ENCODE measurements at regions not wholly inside any gene's neighbourhood (a gene's known extent, or its start where the extent isn't known, plus 50 kb on each side); places are given as distances from the start of the nearest gene placed in this dataset.

GRCh38 chr4:35124106-35124505, 1120.2 kb downstream of the ARAP2 start:
- no peak overlapping the region for H3K4me3 ChIP-seq (replicated peaks in 1 of 2; ENCODE audit: low read depth in 1 of 2, low read length in 2 of 2)
- H3K27ac ChIP-seq (ENCODE audit: low read depth, low read length) = no peak overlapping the region
- H3K4me2 ChIP-seq (ENCODE audit: low read length) = no peak overlapping the region
- ATAC-seq = no peak
- TF ChIP-seq REST (IDR thresholded peaks at IDR 0.05; ENCODE audit: low read depth) = no peak
- no peak for TF ChIP-seq SIN3A (IDR thresholded peaks at IDR 0.05; ENCODE audit: low read depth)
- no peak for TF ChIP-seq ZBTB33 (IDR thresholded peaks at IDR 0.05; ENCODE audit: extremely low read depth, insufficient replicate concordance, low read length)
- no peak for TF ChIP-seq YY1 (IDR thresholded peaks at IDR 0.05; ENCODE audit: extremely low read depth, insufficient replicate concordance, low read depth, low read length)
- TF ChIP-seq ZFX (IDR thresholded peaks at IDR 0.05) = no peak
- TF ChIP-seq JUND (IDR thresholded peaks at IDR 0.05) = no peak
- H3K79me2 ChIP-seq (ENCODE audit: insufficient read depth, low read length) = no peaks in the 10 kb centered on the region
- BruUV-seq (replicated peaks) = no TSS peak
- no peak for DNase-seq (ENCODE audit: low read depth, low spot score)
- H2AFZ ChIP-seq (ENCODE audit: low read depth, low read length, poor library complexity, severe bottlenecking) = no peak overlapping the region
- intact Hi-C loops (cut with micrococcal nuclease) = no loop called here
- no peak overlapping the region for H3K9ac ChIP-seq (ENCODE audit: low read length)
- no peaks in the 10 kb centered on the region for H3K4me1 ChIP-seq (ENCODE audit: control insufficient read depth in 1 of 2, insufficient read depth in 2 of 2, low read length in 2 of 2)
- ChIA-PET RAD21 (ENCODE audit: low non-redundant PET in 1 of 2, low total read pairs in 2 of 2, uncharacterized antibody in 2 of 2, unreplicated experiment in 2 of 2) (no interaction called here), CTCF (no interaction called here), POLR2A (no interaction called here)
- no peaks in the 10 kb centered on the region for H3K9me2 ChIP-seq (ENCODE audit: insufficient read depth)
- no peaks in the 10 kb centered on the region for H3K27me3 ChIP-seq (ENCODE audit: insufficient read depth, low read length)
- H4K20me1 ChIP-seq (ENCODE audit: insufficient read depth) = no peaks in the 10 kb centered on the region
- no peaks in the 10 kb centered on the region for H3K36me3 ChIP-seq (ENCODE audit: control insufficient read depth in 1 of 2, insufficient read depth in 2 of 2, low read length in 2 of 2)
- no peaks in the 10 kb centered on the region for H3K9me3 ChIP-seq (ENCODE audit: control insufficient read depth in 1 of 2, insufficient read depth in 1 of 2, low read depth in 1 of 2, low read length in 2 of 2)

Data from HCT116 (cell line).